ENCODE measurements at regions not wholly inside any gene's neighbourhood (a gene's known extent, or its start where the extent isn't known, plus 50 kb on each side); places are given as distances from the start of the nearest gene placed in this dataset.

DNA sequence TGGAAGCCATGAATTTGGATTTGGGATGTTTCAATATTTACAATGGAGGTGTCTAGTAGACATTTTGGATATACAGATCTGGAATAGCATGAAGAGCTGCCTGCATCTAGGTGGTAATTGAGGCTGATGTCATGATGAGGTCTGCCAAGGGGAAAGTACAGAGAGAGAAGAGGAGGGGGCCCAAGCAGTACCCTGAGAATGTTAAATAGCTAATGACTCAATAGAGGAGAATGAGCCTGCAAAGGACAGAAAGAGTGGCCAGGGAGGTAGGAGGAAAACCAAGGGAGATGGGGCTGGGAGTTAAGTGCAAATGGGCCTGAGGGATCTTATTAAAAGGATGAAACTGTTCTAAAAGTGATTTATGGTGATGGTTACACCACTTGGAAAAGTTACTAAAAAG is 182.2 kb upstream of the KIT start:
- Histone ChIP-seq H3K4me3 (no peak overlapping the region), H3K27ac (no peak overlapping the region), H3K27me3 (no peaks in the 10 kb centered on the region), H3K36me3 (no peaks in the 10 kb centered on the region), H3K4me1 (no peaks in the 10 kb centered on the region), H3K9me3 (peaks cover 0 to 21% (median 0%) of the 10 kb centered on the region in 3 donors)
- TF ChIP-seq POLR2A (IDR thresholded peaks at IDR 0.05), result no peak
- TF ChIP-seq POLR2AphosphoS5 (IDR thresholded peaks at IDR 0.05), result no peak
- TF ChIP-seq, protein P1, sequence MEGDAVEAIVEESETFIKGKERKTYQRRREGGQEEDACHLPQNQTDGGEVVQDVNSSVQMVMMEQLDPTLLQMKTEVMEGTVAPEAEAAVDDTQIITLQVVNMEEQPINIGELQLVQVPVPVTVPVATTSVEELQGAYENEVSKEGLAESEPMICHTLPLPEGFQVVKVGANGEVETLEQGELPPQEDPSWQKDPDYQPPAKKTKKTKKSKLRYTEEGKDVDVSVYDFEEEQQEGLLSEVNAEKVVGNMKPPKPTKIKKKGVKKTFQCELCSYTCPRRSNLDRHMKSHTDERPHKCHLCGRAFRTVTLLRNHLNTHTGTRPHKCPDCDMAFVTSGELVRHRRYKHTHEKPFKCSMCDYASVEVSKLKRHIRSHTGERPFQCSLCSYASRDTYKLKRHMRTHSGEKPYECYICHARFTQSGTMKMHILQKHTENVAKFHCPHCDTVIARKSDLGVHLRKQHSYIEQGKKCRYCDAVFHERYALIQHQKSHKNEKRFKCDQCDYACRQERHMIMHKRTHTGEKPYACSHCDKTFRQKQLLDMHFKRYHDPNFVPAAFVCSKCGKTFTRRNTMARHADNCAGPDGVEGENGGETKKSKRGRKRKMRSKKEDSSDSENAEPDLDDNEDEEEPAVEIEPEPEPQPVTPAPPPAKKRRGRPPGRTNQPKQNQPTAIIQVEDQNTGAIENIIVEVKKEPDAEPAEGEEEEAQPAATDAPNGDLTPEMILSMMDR (IDR thresholded peaks at IDR 0.05), result no peak
- TF ChIP-seq EP300 (IDR thresholded peaks at IDR 0.05), result no peak
- ATAC-seq, result no peak

DNA sequence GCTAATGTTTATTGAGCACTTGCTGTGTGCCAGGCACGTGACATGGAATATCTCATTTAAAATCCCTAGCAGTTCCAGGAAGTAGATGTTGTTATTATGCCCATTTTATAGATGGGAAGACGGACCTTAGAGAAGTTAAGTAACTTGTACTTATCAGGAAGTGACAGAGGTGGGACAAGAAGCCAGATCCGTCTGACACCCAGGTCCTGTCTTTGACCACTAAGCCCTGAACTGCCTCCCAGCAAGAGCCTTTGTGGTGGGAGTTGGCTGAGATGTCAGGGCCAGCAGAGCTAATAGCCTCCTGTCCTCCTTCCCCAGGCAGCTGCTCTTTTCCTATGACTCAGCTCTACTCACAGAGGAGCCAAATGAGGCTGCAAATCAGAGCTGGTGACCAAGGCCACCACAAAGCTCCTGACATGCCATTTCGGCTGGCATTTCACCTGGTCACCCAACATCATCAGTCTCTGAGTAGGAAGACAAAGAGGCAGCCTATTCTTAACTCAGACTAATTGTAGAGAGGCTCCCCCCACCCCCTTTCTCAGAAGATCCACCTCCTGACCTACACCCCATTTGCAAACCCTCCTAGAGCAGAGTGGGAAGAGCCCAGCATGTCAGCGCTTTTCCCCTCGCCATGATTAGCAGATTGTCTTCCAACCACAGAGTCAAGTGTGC is 175.1 kb upstream of the KIT start:
- WGBS, 2 donors (ENCODE audit: low coverage in 1 of 2), result 67% methylated on average over 1 of the region's 6 CpGs; no CpG with 5 or more reads in 1 of the 2 donors
- no peaks in the 10 kb centered on the region for H3K27me3 ChIP-seq
- TF ChIP-seq POLR2A (IDR thresholded peaks at IDR 0.05) (no peak), EP300 (IDR thresholded peaks at IDR 0.05) (no peak), POLR2AphosphoS5 (IDR thresholded peaks at IDR 0.05) (no peak)
- TF ChIP-seq, protein P1 (IDR thresholded peaks at IDR 0.05), result no peak
- H3K9me3 ChIP-seq, result peaks cover 0 to 23% (median 0%) of the 10 kb centered on the region in 3 donors
- no peak for ATAC-seq
- no peaks in the 10 kb centered on the region for H3K4me1 ChIP-seq
- no peaks in the 10 kb centered on the region for H3K36me3 ChIP-seq
- H3K27ac ChIP-seq, result no peak overlapping the region
- no peak overlapping the region for H3K4me3 ChIP-seq

DNA sequence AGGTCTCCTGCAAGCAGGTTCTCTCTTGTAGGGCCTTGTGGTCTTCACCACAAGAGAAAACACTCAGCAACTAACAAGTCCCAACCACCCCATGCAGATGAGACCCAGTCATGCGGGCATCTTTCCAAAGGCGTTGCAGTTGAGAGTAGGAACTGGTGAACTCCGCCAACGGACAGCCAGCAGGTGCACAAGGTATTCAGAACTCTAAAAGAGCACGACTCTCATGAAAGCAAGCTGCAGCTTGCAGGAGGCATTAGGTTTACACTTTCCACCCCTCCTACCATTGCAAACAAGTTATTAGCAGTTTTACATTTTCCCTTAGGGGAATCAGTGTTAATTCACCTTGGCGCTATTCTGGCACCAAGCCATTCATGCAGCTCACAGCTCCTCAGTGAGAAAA is 173.4 kb upstream of the KIT start:
- peaks cover 0 to 13% (median 0%) of the 10 kb centered on the region in 3 donors for H3K9me3 ChIP-seq
- H3K27ac ChIP-seq, result no peak overlapping the region
- no peaks in the 10 kb centered on the region for H3K27me3 ChIP-seq
- no peak for ATAC-seq
- H3K36me3 ChIP-seq, result no peaks in the 10 kb centered on the region
- H3K4me1 ChIP-seq, result no peaks in the 10 kb centered on the region
- no peak overlapping the region for H3K4me3 ChIP-seq
- WGBS, 2 donors (ENCODE audit: low coverage in 1 of 2), result 85 to 88% methylated on average over 4 to 5 of the region's 6 CpGs
- no peak for TF ChIP-seq EP300 (IDR thresholded peaks at IDR 0.05)

DNA sequence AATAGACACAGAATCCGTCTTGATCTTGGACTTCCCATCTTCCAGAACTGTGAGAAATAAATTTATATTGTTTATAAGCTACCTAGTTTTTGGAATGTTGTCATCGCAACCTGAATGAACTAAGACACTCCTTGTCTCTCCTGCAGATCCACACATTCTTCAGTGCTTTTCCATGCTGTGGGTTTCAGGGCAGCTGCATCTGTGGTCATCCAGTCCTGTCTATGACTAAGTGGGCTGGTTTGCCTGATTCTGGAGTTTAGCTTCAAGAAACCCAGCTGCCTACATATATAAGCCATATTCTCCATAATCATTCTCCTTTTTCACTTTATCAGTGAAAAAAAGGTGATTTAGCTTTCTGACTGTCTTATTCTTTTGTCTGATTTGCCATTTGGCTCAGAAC is 170.3 kb upstream of the KIT start:
- Histone ChIP-seq H3K36me3 (no peaks in the 10 kb centered on the region), H3K4me3 (no peak overlapping the region), H3K4me1 (no peaks in the 10 kb centered on the region), H3K27me3 (no peaks in the 10 kb centered on the region), H3K9me3 (no peaks in the 10 kb centered on the region), H3K27ac (no peak overlapping the region)
- ATAC-seq, result no peak
- 76 to 100% methylated on average over 2 of the region's 2 CpGs for WGBS, 2 donors (ENCODE audit: low coverage in 1 of 2)
- TF ChIP-seq, protein P1 (IDR thresholded peaks at IDR 0.05), result no peak
- TF ChIP-seq EP300 (IDR thresholded peaks at IDR 0.05) (no peak), POLR2A (IDR thresholded peaks at IDR 0.05) (no peak), POLR2AphosphoS5 (IDR thresholded peaks at IDR 0.05) (no peak)

DNA sequence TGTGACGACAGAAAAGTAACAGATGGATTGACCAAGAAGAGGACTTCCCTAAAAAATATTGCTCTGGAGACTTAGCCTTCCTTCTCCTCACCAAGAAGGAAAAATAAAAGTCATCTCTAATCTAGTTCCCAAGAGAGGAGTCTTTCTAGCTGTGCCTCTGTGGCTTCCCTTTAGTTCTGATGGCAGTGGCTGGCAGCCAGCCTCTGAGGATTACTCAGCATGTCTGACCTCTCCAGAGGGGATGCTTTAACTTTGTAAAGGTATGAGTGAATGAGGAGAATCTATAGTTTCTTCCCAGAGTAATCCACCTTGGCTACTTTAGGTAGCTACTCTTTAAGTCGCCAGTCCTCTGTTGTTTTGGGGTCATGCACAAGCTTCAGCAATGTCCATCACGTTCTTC is 163.9 kb upstream of the KIT start:
- Histone ChIP-seq H3K27ac (no peak overlapping the region), H3K4me1 (no peaks in the 10 kb centered on the region), H3K27me3 (no peaks in the 10 kb centered on the region), H3K4me3 (no peak overlapping the region), H3K9me3 (no peaks in the 10 kb centered on the region), H3K36me3 (no peaks in the 10 kb centered on the region)
- TF ChIP-seq, protein P1 (IDR thresholded peaks at IDR 0.05), result no peak
- ATAC-seq, result no peak
- 67 to 81% methylated on average over 1 to 3 of the region's 3 CpGs for WGBS, 2 donors (ENCODE audit: low coverage in 1 of 2)
